Breast epithelium (tissue), 4 donors: ENCODE measurements at regions not wholly inside any gene's neighbourhood (a gene's known extent, or its start where the extent isn't known, plus 50 kb on each side); places are given as distances from the start of the nearest gene placed in this dataset.

ENCODE experiments used
- DNase-seq, 2 donors: peaks; one replicate each; pipeline ENCODE4 v3.0.0-alpha.2; 2019; ENCODE audit warnings: low spot score in 2 of 2
- H3K27ac ChIP-seq, 2 donors: fragments of 200-600 bp; sonication (generic) in 1 of 2; one replicate each; pipeline ENCODE4 v1.5.1; 2016 to 2019; ENCODE audit warnings: mild to moderate bottlenecking in 1 of 2
- H3K27me3 ChIP-seq, 2 donors: fragments of 200-600 bp; sonication (generic) in 1 of 2; one replicate each; pipeline versions ENCODE4 v1.5.1 to v1.6.0; 2017 to 2019; ENCODE audit warnings: control low read depth in 1 of 2, mild to moderate bottlenecking in 1 of 2
- H3K36me3 ChIP-seq: fragments of 200-600 bp; one replicate; pipeline ENCODE4 v1.5.1; 2019
- H3K4me1 ChIP-seq, 2 donors: fragments of 200-600 bp; sonication (generic); one replicate each; pipeline ENCODE4 v1.5.1; 2016 to 2019; ENCODE audit warnings: control low read depth in 1 of 2
- H3K4me3 ChIP-seq, 3 donors: fragments of 200-600 bp; sonication (generic); 1 replicate in 2 of 3; 2 replicates in 1 of 3; pipeline ENCODE4 v1.5.1; 2016 to 2019; ENCODE audit warnings: mild to moderate bottlenecking in 3 of 3, moderate library complexity in 2 of 3
- H3K9me3 ChIP-seq, 2 donors: fragments of 200-600 bp; sonication (generic) in 1 of 2; one replicate each; pipeline ENCODE4 v1.5.1; 2016 to 2019; ENCODE audit warnings: control low read depth in 1 of 2
- CTCF ChIP-seq, 3 donors: fragments of 450-650 bp; IDR thresholded peaks; one replicate each; pipeline ENCODE4 v1.5.1; 2016 to 2017; ENCODE audit warnings: antibody characterized with exemption in 3 of 3, mild to moderate bottlenecking in 3 of 3, moderate library complexity in 3 of 3
- POLR2A ChIP-seq: fragments of 450-650 bp; IDR thresholded peaks from one replicate; pipeline ENCODE4 v1.6.1; 2016; ENCODE audit warnings: antibody characterized with exemption, mild to moderate bottlenecking, moderate library complexity
- POLR2AphosphoS5 ChIP-seq, 3 donors: sonication (generic); formaldehyde crosslinking; IDR thresholded peaks; one replicate each; pipeline ENCODE4 v1.6.1; 2017; ENCODE audit warnings: antibody characterized with exemption in 3 of 3
- intact Hi-C: fragments of 100-400 bp; cut with DNase I; formaldehyde crosslinking; loops from one replicate; pipeline ENCODE4 v1.15.1; 2023; ENCODE audit warnings: low total_unique reads

DNA sequence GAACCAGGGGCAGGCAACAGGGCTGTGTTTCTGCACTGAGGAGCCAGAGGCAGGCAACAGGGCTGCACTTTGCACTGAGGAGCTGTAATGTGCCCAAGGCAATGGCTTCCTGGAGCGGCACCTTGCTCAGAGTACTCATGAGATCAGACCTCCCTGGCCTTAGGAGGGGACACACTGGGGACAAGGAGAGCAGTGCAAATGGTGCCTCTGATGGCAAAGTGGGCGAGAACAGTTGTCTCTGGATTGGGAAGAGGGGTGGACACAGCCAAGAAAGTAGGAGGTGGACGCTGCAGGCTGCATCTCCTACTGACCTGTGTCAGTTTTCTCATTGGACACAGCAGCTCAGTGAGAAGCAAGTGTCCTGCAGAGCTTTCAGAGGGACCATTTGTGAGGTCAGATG lies 1443.3 kb downstream of the TBC1D22A start:
- no peaks in the 10 kb centered on the region for H3K9me3 ChIP-seq
- TF ChIP-seq POLR2AphosphoS5 (IDR thresholded peaks at IDR 0.05) (no peak), CTCF (IDR thresholded peaks at IDR 0.05) (no peak), POLR2A (no peak)
- H3K36me3 ChIP-seq = no peaks in the 10 kb centered on the region
- H3K27ac ChIP-seq = no peak overlapping the region
- intact Hi-C loops = no loop called here
- H3K27me3 ChIP-seq = peaks cover 0 to 50% of the 10 kb centered on the region in 2 donors
- H3K4me3 ChIP-seq = no peak overlapping the region
- H3K4me1 ChIP-seq = no peaks in the 10 kb centered on the region
- no peak for DNase-seq

DNA sequence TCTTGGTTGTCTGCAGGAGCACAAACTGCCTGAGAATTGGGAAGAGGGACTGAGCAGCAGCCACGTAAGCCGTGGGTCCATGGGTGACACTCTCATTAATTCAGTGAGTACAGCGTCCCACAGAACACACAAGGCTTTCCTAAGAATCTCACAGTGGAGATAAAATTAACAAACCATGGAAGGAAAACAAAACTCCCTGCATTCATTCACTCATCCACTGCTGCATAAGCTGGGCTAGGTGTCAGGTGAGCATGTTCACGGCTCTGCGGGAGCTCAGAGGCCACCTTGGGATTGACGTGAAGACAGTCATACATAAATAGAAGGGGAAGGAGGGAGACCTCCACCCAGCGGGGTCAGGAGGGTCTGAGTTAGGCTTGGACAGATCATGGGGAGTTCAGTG lies 1442.7 kb downstream of the TBC1D22A start:
- intact Hi-C loops = no loop called here
- no peak for DNase-seq
- H3K4me1 ChIP-seq = no peaks in the 10 kb centered on the region
- no peak overlapping the region for H3K27ac ChIP-seq
- H3K27me3 ChIP-seq = peaks cover 0 to 46% of the 10 kb centered on the region in 2 donors
- H3K9me3 ChIP-seq = no peaks in the 10 kb centered on the region
- H3K36me3 ChIP-seq = no peaks in the 10 kb centered on the region
- TF ChIP-seq CTCF (IDR thresholded peaks at IDR 0.05) = no peak
- no peak for TF ChIP-seq POLR2AphosphoS5 (IDR thresholded peaks at IDR 0.05)
- no peak for TF ChIP-seq POLR2A
- no peak overlapping the region for H3K4me3 ChIP-seq

DNA sequence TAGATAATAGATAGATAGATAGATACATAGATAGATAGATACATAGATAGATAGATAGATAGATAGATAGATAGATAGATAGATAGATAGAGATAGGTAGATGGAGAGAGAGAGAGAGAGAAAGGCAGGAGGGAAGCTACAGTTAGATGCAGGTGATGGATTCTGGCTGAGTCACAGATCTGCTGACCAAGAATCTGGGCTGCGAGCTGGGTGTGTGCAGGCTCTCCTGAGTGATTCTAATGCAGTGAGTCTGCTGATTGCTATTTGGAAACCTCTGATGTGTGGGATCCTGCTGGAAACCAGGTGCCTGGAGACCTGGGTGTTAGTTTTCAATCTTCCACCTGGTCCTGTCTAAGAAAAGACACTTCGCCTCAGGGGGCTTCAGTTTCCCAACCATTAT lies 1441.8 kb downstream of the TBC1D22A start:
- Histone ChIP-seq H3K27ac (no peak overlapping the region), H3K27me3 (peaks cover 0 to 37% of the 10 kb centered on the region in 2 donors), H3K4me3 (no peak overlapping the region), H3K4me1 (no peaks in the 10 kb centered on the region), H3K36me3 (no peaks in the 10 kb centered on the region), H3K9me3 (no peaks in the 10 kb centered on the region)
- intact Hi-C loops = no loop called here
- no peak for DNase-seq
- no peak for TF ChIP-seq POLR2A
- no peak for TF ChIP-seq POLR2AphosphoS5 (IDR thresholded peaks at IDR 0.05)
- TF ChIP-seq CTCF (IDR thresholded peaks at IDR 0.05) = no peak

- intact Hi-C loops = loop anchor here (10.0 kb wide), 1 partner anchor 1135 kb away; no protein-coding TSS in a partner anchor
- Histone ChIP-seq H3K9me3 (no peaks in the 10 kb centered on the region), H3K4me1 (no peaks in the 10 kb centered on the region), H3K36me3 (no peaks in the 10 kb centered on the region), H3K27me3 (peaks cover 0 to 34% of the 10 kb centered on the region in 2 donors), H3K27ac (no peak overlapping the region), H3K4me3 (no peak overlapping the region)
- DNase-seq = no peak
- TF ChIP-seq POLR2AphosphoS5 (IDR thresholded peaks at IDR 0.05) (no peak), POLR2A (no peak), CTCF (IDR thresholded peaks at IDR 0.05) (no peak)
Observed at GRCh38 chr22:48199667-48200066, 1437.2 kb downstream of the TBC1D22A start.

DNA sequence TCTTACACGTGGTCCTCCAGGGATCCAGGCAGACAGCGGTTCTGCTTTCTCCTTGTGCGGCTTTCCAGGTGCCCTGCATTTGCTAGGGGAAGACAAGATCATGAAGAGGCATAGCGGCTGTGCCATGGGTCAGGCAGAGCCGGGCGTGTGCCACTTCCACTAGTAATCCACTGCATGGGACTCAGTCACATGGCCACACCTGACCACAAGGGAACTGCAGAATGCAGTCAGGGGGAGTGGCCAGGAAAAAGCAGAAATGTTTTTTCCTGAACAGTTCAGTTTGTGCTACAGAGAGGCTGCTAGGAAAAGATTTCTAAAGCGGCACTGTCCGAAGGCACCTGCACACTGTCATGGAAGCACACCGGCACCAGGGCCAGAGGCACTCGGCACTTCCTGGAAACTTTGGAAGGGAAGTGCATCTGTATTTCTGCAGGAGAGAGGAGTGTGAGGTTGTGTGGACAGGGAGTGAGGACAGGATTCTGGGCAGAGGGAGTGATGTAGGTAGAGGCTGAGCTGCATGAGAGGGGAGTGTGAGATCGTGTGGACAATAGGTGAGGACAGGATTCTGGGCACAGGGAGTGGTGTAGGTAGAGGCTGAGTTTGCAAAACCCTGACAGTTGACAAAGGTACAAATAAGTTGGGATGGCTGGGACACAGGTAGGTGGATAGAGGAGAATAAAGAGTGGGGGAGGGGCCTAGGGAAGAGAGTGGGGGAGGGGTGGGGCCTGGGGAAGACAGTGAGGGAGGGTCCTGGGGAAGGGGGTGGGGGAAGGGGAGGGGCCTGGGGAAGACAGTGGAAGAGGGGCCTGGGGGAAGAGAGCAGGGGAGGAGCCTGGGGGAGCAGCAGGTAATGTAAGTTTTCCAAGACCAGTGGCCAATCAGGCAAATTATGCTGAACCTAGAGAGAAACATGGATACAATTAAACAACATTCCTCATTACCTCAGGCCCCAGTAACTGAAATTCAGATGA lies 1436.3 kb downstream of the TBC1D22A start:
- intact Hi-C loops = loop anchor here (10.0 kb wide), 1 partner anchor 1136 kb away; no protein-coding TSS in a partner anchor
- TF ChIP-seq CTCF (IDR thresholded peaks at IDR 0.05) (no peak), POLR2AphosphoS5 (IDR thresholded peaks at IDR 0.05) (no peak), POLR2A (no peak)
- H3K27ac ChIP-seq = no peak overlapping the region
- H3K4me1 ChIP-seq = no peaks in the 10 kb centered on the region
- H3K36me3 ChIP-seq = no peaks in the 10 kb centered on the region
- peaks cover 0 to 34% of the 10 kb centered on the region in 2 donors for H3K27me3 ChIP-seq
- H3K9me3 ChIP-seq = no peaks in the 10 kb centered on the region
- H3K4me3 ChIP-seq = no peak overlapping the region
- DNase-seq = no peak
